Uterus (tissue), 2 donors: ENCODE measurements at regions not wholly inside any gene's neighbourhood (a gene's known extent, or its start where the extent isn't known, plus 50 kb on each side); places are given as distances from the start of the nearest gene placed in this dataset.

ENCODE experiments used
- POLR2A ChIP-seq, 2 donors: fragments of 450-650 bp; IDR thresholded peaks; one replicate each; pipeline ENCODE4 v1.6.1; 2016; ENCODE audit warnings: antibody characterized with exemption in 2 of 2, mild to moderate bottlenecking in 1 of 2, moderate library complexity in 1 of 2
- TF ChIP-seq, protein P1 (sequence below), 4 experiments: fragments of 200-600 bp in 2 of 4; fragments of 450-650 bp in 2 of 4; sonication (generic) in 2 of 4; IDR thresholded peaks; one replicate each; pipeline ENCODE4 v1.5.1; 2016 to 2019; ENCODE audit warnings: antibody characterized with exemption in 4 of 4, mild to moderate bottlenecking in 2 of 4, moderate library complexity in 1 of 4

DNA sequence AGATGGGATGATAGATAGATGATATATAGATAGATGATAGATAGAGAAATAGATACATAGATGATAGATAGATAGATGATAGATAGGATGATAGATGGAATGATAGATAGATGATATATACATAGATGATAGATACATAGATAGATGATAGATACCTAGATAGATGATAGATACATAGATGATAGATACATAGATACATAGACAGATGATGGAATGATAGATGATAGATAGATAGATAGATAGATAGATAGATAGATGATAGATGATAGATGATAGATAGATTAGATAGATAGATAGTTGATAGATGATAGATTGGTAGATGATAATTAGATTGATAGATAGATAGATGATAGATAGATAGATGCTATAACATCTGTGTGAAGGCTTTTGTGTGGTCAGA is 201.7 kb upstream of the RAB4A start:
- TF ChIP-seq, protein P1, sequence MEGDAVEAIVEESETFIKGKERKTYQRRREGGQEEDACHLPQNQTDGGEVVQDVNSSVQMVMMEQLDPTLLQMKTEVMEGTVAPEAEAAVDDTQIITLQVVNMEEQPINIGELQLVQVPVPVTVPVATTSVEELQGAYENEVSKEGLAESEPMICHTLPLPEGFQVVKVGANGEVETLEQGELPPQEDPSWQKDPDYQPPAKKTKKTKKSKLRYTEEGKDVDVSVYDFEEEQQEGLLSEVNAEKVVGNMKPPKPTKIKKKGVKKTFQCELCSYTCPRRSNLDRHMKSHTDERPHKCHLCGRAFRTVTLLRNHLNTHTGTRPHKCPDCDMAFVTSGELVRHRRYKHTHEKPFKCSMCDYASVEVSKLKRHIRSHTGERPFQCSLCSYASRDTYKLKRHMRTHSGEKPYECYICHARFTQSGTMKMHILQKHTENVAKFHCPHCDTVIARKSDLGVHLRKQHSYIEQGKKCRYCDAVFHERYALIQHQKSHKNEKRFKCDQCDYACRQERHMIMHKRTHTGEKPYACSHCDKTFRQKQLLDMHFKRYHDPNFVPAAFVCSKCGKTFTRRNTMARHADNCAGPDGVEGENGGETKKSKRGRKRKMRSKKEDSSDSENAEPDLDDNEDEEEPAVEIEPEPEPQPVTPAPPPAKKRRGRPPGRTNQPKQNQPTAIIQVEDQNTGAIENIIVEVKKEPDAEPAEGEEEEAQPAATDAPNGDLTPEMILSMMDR (IDR thresholded peaks at IDR 0.05), result no peak
- TF ChIP-seq POLR2A (IDR thresholded peaks at IDR 0.05), result no peak
